GM23248 (cell line): ENCODE measurements at regions not wholly inside any gene's neighbourhood (a gene's known extent, or its start where the extent isn't known, plus 50 kb on each side); places are given as distances from the start of the nearest gene placed in this dataset.

Source experiments
- EZH2 ChIP-seq: fragments of 200-600 bp; sonication (generic); IDR thresholded peaks from 2 replicates; pipeline ENCODE4 v1.6.1; 2018; ENCODE audit warnings: antibody characterized with exemption, mild to moderate bottlenecking; ENCODE audit not compliant: insufficient read depth, poor library complexity, severe bottlenecking
- EZH2phosphoT487 ChIP-seq: fragments of 200-600 bp; sonication (generic); IDR thresholded peaks from 2 replicates; pipeline ENCODE4 v1.6.1; 2018; ENCODE audit warnings: antibody characterized with exemption, moderate library complexity, mild to moderate bottlenecking, low read depth; ENCODE audit not compliant: insufficient read depth

DNA sequence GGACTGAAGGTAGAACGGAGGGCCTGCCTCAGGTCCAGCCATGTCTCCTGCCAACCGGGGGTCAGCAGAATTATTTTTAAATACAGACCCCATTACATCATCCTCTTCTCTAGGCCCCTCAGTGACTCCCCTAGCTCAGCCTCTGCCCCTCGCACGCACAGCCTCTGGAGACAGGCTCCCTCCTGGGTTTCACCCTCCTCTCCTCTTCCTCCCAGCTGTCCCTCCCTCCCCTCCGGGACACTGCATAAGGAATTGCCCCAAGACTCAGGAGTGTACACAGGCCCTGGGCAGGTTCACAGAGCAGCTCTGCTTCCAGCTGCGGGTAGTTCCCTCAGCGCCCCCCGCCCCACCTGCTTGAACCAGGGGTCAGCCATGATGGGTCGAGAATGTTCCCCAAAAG lies 520.2 kb upstream of the MYT1L start:
- TF ChIP-seq EZH2phosphoT487 (no peak), EZH2 (no peak)
